CD4-positive, CD25-positive, alpha-beta regulatory T cell (primary cell): ENCODE measurements at regions not wholly inside any gene's neighbourhood (a gene's known extent, or its start where the extent isn't known, plus 50 kb on each side); places are given as distances from the start of the nearest gene placed in this dataset.

Source experiments
- ATAC-seq, 2 donors: fragments of 150-1000 bp; cut with Tn5 transposase; one replicate each; pipeline ENCODE4 v1.10.0; 2021; ENCODE audit warnings: low read depth in 2 of 2, moderate number of reproducible peaks in 2 of 2, moderate library complexity in 1 of 2
- DNase-seq, 3 donors: peaks; one replicate each; pipeline versions ENCODE4 v3.0.0 to v3.0.0-alpha.2; 2012 to 2022; ENCODE audit warnings: mixed read lengths in 1 of 3
- H3K27ac ChIP-seq: one replicate; pipeline ENCODE4 v1.7.0; 2013; ENCODE audit warnings: mild to moderate bottlenecking, low read length; ENCODE audit not compliant: insufficient read depth, poor library complexity, severe bottlenecking
- H3K27me3 ChIP-seq: one replicate; pipeline ENCODE4 v1.7.0; 2013; ENCODE audit warnings: low read length; ENCODE audit not compliant: control insufficient read depth, insufficient read depth
- H3K36me3 ChIP-seq: one replicate; pipeline ENCODE4 v1.7.0; 2013; ENCODE audit warnings: mild to moderate bottlenecking, low read length, moderate library complexity; ENCODE audit not compliant: control insufficient read depth, insufficient read depth
- H3K4me1 ChIP-seq: 2 replicates; pipeline ENCODE4 v1.7.0; 2013; ENCODE audit warnings: mild to moderate bottlenecking, low read length; ENCODE audit not compliant: insufficient read depth, control insufficient read depth, poor library complexity, severe bottlenecking
- H3K4me3 ChIP-seq: one replicate; pipeline ENCODE4 v1.7.0; 2013; ENCODE audit warnings: low read depth, mild to moderate bottlenecking, low read length, moderate library complexity
- H3K9me3 ChIP-seq, 2 experiments: 1 replicate in 1 of 2; 2 replicates in 1 of 2; pipeline ENCODE4 v1.7.0; 2013; ENCODE audit warnings: low read length in 2 of 2, mild to moderate bottlenecking in 1 of 2, moderate library complexity in 1 of 2; ENCODE audit not compliant: control insufficient read depth in 2 of 2
- H3K27ac Mint-ChIP-seq, 3 donors: one replicate each; pipeline ENCODE4 v1.8.0; 2020 to 2022; ENCODE audit warnings: mild to moderate bottlenecking in 3 of 3, mixed read lengths in 3 of 3, moderate library complexity in 2 of 3
- H3K27me3 Mint-ChIP-seq: one replicate; pipeline ENCODE4 v1.8.0; 2022; ENCODE audit warnings: mild to moderate bottlenecking, mixed read lengths
- H3K36me3 Mint-ChIP-seq: one replicate; pipeline ENCODE4 v1.8.0; 2020; ENCODE audit warnings: mixed read lengths
- H3K4me1 Mint-ChIP-seq, 4 donors: one replicate each; pipeline ENCODE4 v1.8.0; 2020 to 2022; ENCODE audit warnings: mixed read lengths in 4 of 4, mild to moderate bottlenecking in 1 of 4
- H3K4me3 Mint-ChIP-seq, 4 donors: one replicate each; pipeline ENCODE4 v1.8.0; 2020 to 2022; ENCODE audit warnings: mild to moderate bottlenecking in 4 of 4, mixed read lengths in 4 of 4, moderate library complexity in 3 of 4
- H3K9me3 Mint-ChIP-seq, 7 donors: one replicate each; pipeline ENCODE4 v1.8.0; 2020 to 2022; ENCODE audit warnings: mixed read lengths in 7 of 7, mild to moderate bottlenecking in 3 of 7, moderate library complexity in 2 of 7

GRCh38 chr5:74105126-74105780 is 479.3 kb downstream of the ARHGEF28 start:
- no peak overlapping the region for H3K4me3 Mint-ChIP-seq
- no peaks in the 10 kb centered on the region for H3K36me3 Mint-ChIP-seq
- no peak for ATAC-seq
- no peaks in the 10 kb centered on the region for H3K4me1 Mint-ChIP-seq
- peaks cover 0 to 3% (median 0%) of the 10 kb centered on the region in 7 donors for H3K9me3 Mint-ChIP-seq
- peaks cover 3% of the 10 kb centered on the region for H3K27me3 Mint-ChIP-seq
- no peak overlapping the region for H3K27ac Mint-ChIP-seq
- no peak for DNase-seq
- peaks cover 3% of the 10 kb centered on the region for H3K27me3 ChIP-seq
- H3K4me3 ChIP-seq, result no peak overlapping the region
- no peaks in the 10 kb centered on the region for H3K9me3 ChIP-seq
- H3K36me3 ChIP-seq, result no peaks in the 10 kb centered on the region
- H3K27ac ChIP-seq, result no peak overlapping the region
- no peaks in the 10 kb centered on the region for H3K4me1 ChIP-seq

GRCh38 chr5:74103131-74104023 is 477.4 kb downstream of the ARHGEF28 start:
- Histone ChIP-seq H3K9me3 (peaks cover 4 to 6% of the 10 kb centered on the region in 2 experiments), H3K27me3 (peaks cover 2% of the 10 kb centered on the region), H3K4me3 (no peak overlapping the region), H3K4me1 (no peaks in the 10 kb centered on the region), H3K36me3 (no peaks in the 10 kb centered on the region), H3K27ac (no peak overlapping the region)
- H3K4me1 Mint-ChIP-seq, result no peaks in the 10 kb centered on the region
- DNase-seq, result no peak
- no peak overlapping the region for H3K27ac Mint-ChIP-seq
- no peaks in the 10 kb centered on the region for H3K36me3 Mint-ChIP-seq
- H3K4me3 Mint-ChIP-seq, result no peak overlapping the region
- no peak for ATAC-seq
- peaks cover 0 to 7% (median 0%) of the 10 kb centered on the region in 7 donors for H3K9me3 Mint-ChIP-seq
- H3K27me3 Mint-ChIP-seq, result no peaks in the 10 kb centered on the region

- Histone ChIP-seq H3K27me3 (no peaks in the 10 kb centered on the region), H3K4me3 (no peak overlapping the region), H3K4me1 (no peaks in the 10 kb centered on the region), H3K36me3 (no peaks in the 10 kb centered on the region), H3K9me3 (peaks cover 4 to 6% of the 10 kb centered on the region in 2 experiments), H3K27ac (no peak overlapping the region)
- H3K27ac Mint-ChIP-seq, result no peak overlapping the region
- DNase-seq (no peak), ATAC-seq (no peak)
- peaks cover 0 to 7% (median 0%) of the 10 kb centered on the region in 7 donors for H3K9me3 Mint-ChIP-seq
- H3K4me1 Mint-ChIP-seq, result no peaks in the 10 kb centered on the region
- no peaks in the 10 kb centered on the region for H3K36me3 Mint-ChIP-seq
- H3K4me3 Mint-ChIP-seq, result no peak overlapping the region
- H3K27me3 Mint-ChIP-seq, result no peaks in the 10 kb centered on the region
Measured at GRCh38 chr5:74100268-74100665, 474.3 kb downstream of the ARHGEF28 start.

GRCh38 chr5:74099538-74100267 is 473.7 kb downstream of the ARHGEF28 start:
- H3K4me3 ChIP-seq, result no peak overlapping the region
- Mint-ChIP-seq H3K27me3 (no peaks in the 10 kb centered on the region), H3K4me1 (no peaks in the 10 kb centered on the region), H3K36me3 (no peaks in the 10 kb centered on the region), H3K4me3 (no peak overlapping the region), H3K27ac (no peak overlapping the region), H3K9me3 (peaks cover 0 to 7% (median 0%) of the 10 kb centered on the region in 7 donors)
- H3K27me3 ChIP-seq, result no peaks in the 10 kb centered on the region
- H3K27ac ChIP-seq, result no peak overlapping the region
- H3K36me3 ChIP-seq, result no peaks in the 10 kb centered on the region
- peaks cover 4 to 6% of the 10 kb centered on the region in 2 experiments for H3K9me3 ChIP-seq
- no peak for DNase-seq
- no peak for ATAC-seq
- H3K4me1 ChIP-seq, result no peaks in the 10 kb centered on the region

- Histone ChIP-seq H3K36me3 (no peaks in the 10 kb centered on the region), H3K27ac (no peak overlapping the region), H3K9me3 (peaks cover 4 to 6% of the 10 kb centered on the region in 2 experiments), H3K27me3 (no peaks in the 10 kb centered on the region), H3K4me3 (no peak overlapping the region), H3K4me1 (no peaks in the 10 kb centered on the region)
- Mint-ChIP-seq H3K27ac (no peak overlapping the region), H3K4me1 (no peaks in the 10 kb centered on the region), H3K36me3 (no peaks in the 10 kb centered on the region), H3K27me3 (no peaks in the 10 kb centered on the region), H3K4me3 (no peak overlapping the region), H3K9me3 (peaks cover 0 to 7% (median 0%) of the 10 kb centered on the region in 7 donors)
- no peak for ATAC-seq
- DNase-seq, result no peak
Measured at GRCh38 chr5:74098941-74099340, 472.9 kb downstream of the ARHGEF28 start.

GRCh38 chr5:74098456-74098855 is 472.5 kb downstream of the ARHGEF28 start:
- no peaks in the 10 kb centered on the region for H3K36me3 Mint-ChIP-seq
- no peaks in the 10 kb centered on the region for H3K27me3 ChIP-seq
- H3K27me3 Mint-ChIP-seq, result no peaks in the 10 kb centered on the region
- H3K4me3 ChIP-seq, result no peak overlapping the region
- H3K36me3 ChIP-seq, result no peaks in the 10 kb centered on the region
- H3K27ac Mint-ChIP-seq, result no peak overlapping the region
- H3K9me3 Mint-ChIP-seq, result peaks cover 0 to 7% (median 0%) of the 10 kb centered on the region in 7 donors
- H3K4me1 ChIP-seq, result no peaks in the 10 kb centered on the region
- no peak overlapping the region for H3K4me3 Mint-ChIP-seq
- H3K4me1 Mint-ChIP-seq, result no peaks in the 10 kb centered on the region
- DNase-seq, result no peak
- peaks cover 4 to 6% of the 10 kb centered on the region in 2 experiments for H3K9me3 ChIP-seq
- no peak for ATAC-seq
- no peak overlapping the region for H3K27ac ChIP-seq

- no peaks in the 10 kb centered on the region for H3K27me3 ChIP-seq
- peaks cover 4 to 6% of the 10 kb centered on the region in 2 experiments for H3K9me3 ChIP-seq
- DNase-seq, result no peak
- no peak overlapping the region for H3K4me3 ChIP-seq
- ATAC-seq, result no peak
- peaks cover 0 to 7% (median 1%) of the 10 kb centered on the region in 7 donors for H3K9me3 Mint-ChIP-seq
- no peaks in the 10 kb centered on the region for H3K36me3 ChIP-seq
- no peaks in the 10 kb centered on the region for H3K4me1 ChIP-seq
- H3K27ac ChIP-seq, result no peak overlapping the region
- no peaks in the 10 kb centered on the region for H3K27me3 Mint-ChIP-seq
- no peak overlapping the region for H3K4me3 Mint-ChIP-seq
- H3K27ac Mint-ChIP-seq, result no peak overlapping the region
- no peaks in the 10 kb centered on the region for H3K36me3 Mint-ChIP-seq
- no peaks in the 10 kb centered on the region for H3K4me1 Mint-ChIP-seq
Measured at GRCh38 chr5:74096325-74096724, 470.3 kb downstream of the ARHGEF28 start.
